NCI-H1105 treated with DMSO at 0.1 percent for 48 hours (cell line): ENCODE measurements at regions not wholly inside any gene's neighbourhood (a gene's known extent, or its start where the extent isn't known, plus 50 kb on each side); places are given as distances from the start of the nearest gene placed in this dataset.
A peak's percentile ranks its signal among the peaks of the same experiment; 100 is the strongest.
"Not testable (repeated sequence)": the region's sequence is repeated elsewhere in the genome, so short reads cannot be mapped to it uniquely, and the experiment has no call there.

ENCODE experiments used
- DNase-seq: peaks from one replicate; lab custom pipeline; 2025; lab: John Stamatoyannopoulos, UW

GRCh38 chr13:108003626-108004025 lies 211.7 kb downstream of the LIG4 start:
- peak; percentile 98 for DNase-seq

GRCh38 chr13:108000998-108001397 lies 214.3 kb downstream of the LIG4 start:
- no peak for DNase-seq

- DNase-seq, result no peak
These were observed 215.6 kb downstream of the LIG4 start for GRCh38 chr13:107999751-108000150.

- no peak for DNase-seq
These were observed 221.2 kb downstream of the LIG4 start for GRCh38 chr13:107994137-107994536.

- DNase-seq, result no peak
These were observed 221.9 kb downstream of the LIG4 start for GRCh38 chr13:107993239-107993949.

- no peak for DNase-seq
These were observed 222.8 kb downstream of the LIG4 start for GRCh38 chr13:107992542-107992941.

- peak; percentile 96 for DNase-seq
These were observed 238.2 kb downstream of the LIG4 start for GRCh38 chr13:107977071-107977574.

GRCh38 chr13:107976628-107977027 lies 238.7 kb downstream of the LIG4 start:
- no peak for DNase-seq

- DNase-seq, result peak; percentile 49
These were observed 240.9 kb downstream of the LIG4 start for GRCh38 chr13:107974409-107974808.

- no peak for DNase-seq
These were observed 245.8 kb downstream of the LIG4 start for GRCh38 chr13:107969546-107969945.

- DNase-seq, result peak; percentile 49
These were observed 246.9 kb downstream of the LIG4 start for GRCh38 chr13:107968470-107968869.

- peak; percentile 100 for DNase-seq
These were observed 250.9 kb downstream of the LIG4 start for GRCh38 chr13:107964395-107964794.

- no peak for DNase-seq
These were observed 253.3 kb downstream of the LIG4 start for GRCh38 chr13:107961849-107962608.

GRCh38 chr13:107960301-107960700 lies 255.0 kb downstream of the LIG4 start:
- DNase-seq, result no peak

- no peak for DNase-seq
These were observed 258.4 kb downstream of the LIG4 start for GRCh38 chr13:107956889-107957288.

- no peak for DNase-seq
These were observed 273.2 kb downstream of the LIG4 start for GRCh38 chr13:107942030-107942617.

- no peak for DNase-seq
These were observed 273.8 kb downstream of the LIG4 start for GRCh38 chr13:107941345-107942029.

- DNase-seq, result no peak
These were observed 277.5 kb downstream of the LIG4 start for GRCh38 chr13:107937848-107938247.

GRCh38 chr13:107931056-107931455 lies 284.3 kb downstream of the LIG4 start:
- DNase-seq, result no peak

GRCh38 chr13:107928762-107929161 lies 286.6 kb downstream of the LIG4 start:
- DNase-seq, result no peak

- DNase-seq, result no peak
These were observed 287.8 kb downstream of the LIG4 start for GRCh38 chr13:107927557-107927956.

GRCh38 chr13:107926515-107926914 lies 288.8 kb downstream of the LIG4 start:
- DNase-seq, result not testable (repeated sequence)
